Testis (tissue), 2 donors: ENCODE measurements at regions not wholly inside any gene's neighbourhood (a gene's known extent, or its start where the extent isn't known, plus 50 kb on each side); places are given as distances from the start of the nearest gene placed in this dataset.

Experiments
- CTCF ChIP-seq, 3 experiments: fragments of 450-650 bp in 2 of 3; fragments of 200-600 bp in 1 of 3; sonication (generic) in 1 of 3; IDR thresholded peaks; one replicate each; pipeline ENCODE4 v1.5.1; 2016 to 2019; ENCODE audit warnings: antibody characterized with exemption in 3 of 3, mild to moderate bottlenecking in 2 of 3, moderate library complexity in 1 of 3
- POLR2A ChIP-seq: fragments of 450-650 bp; IDR thresholded peaks from one replicate; pipeline ENCODE4 v1.6.1; 2017; ENCODE audit warnings: antibody characterized with exemption, mild to moderate bottlenecking, moderate library complexity

GRCh38 chr10:10677479-10677878 lies 340.2 kb upstream of the CELF2 start:
- no peak for TF ChIP-seq POLR2A
- TF ChIP-seq CTCF (IDR thresholded peaks at IDR 0.05), result peak; percentile 8 to 62 (median 21)
